ENCODE measurements at regions not wholly inside any gene's neighbourhood (a gene's known extent, or its start where the extent isn't known, plus 50 kb on each side); places are given as distances from the start of the nearest gene placed in this dataset.

DNA sequence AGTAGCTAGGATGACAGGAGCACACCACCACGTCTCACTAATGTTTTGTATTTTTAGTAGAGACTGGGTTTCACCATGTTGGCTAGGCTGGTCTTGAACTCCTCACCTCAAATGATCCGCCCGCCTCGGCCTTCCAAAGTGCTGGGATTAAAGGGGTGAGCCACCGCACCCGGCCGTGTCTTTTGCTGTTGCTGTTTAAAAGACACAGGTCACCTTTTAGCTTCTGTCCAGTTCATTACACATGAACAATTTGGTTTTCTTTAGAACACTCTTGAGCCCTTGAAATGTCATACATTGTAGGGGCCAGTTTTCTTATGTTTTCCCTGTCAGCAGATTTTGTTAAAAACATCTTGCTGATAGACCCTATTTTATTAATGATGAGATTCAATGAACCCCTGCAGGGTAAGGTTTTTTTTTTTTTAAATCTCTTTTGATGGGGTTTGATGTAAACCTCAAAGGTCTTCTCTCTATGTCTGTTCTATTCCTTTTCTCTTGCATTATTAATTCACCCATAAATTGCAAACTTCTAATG is 61.0 kb upstream of the AGPS start:
- Histone ChIP-seq H3K27me3 (ENCODE audit: control insufficient read depth, insufficient read depth, low read length) (no peaks in the 10 kb centered on the region), H3K27ac (ENCODE audit: low read depth, low read length) (no peak overlapping the region), H3K4me3 (ENCODE audit: low read depth, low read length) (no peak overlapping the region), H3K9me3 (ENCODE audit: control insufficient read depth, insufficient read depth, low read length) (no peaks in the 10 kb centered on the region)
- no peak for DNase-seq (ENCODE audit: low read depth, low spot score)
- POLR2A ChIA-PET, result no interaction called here
- CTCF ChIA-PET, result interaction anchor here (0.6 to 2.8 kb wide), 4 partner anchors 66 to 166 kb away, joined by 3 to 24 read pairs (median 8); partner anchors contain the start of gene NFE2L2
- TF ChIP-seq, protein P1, sequence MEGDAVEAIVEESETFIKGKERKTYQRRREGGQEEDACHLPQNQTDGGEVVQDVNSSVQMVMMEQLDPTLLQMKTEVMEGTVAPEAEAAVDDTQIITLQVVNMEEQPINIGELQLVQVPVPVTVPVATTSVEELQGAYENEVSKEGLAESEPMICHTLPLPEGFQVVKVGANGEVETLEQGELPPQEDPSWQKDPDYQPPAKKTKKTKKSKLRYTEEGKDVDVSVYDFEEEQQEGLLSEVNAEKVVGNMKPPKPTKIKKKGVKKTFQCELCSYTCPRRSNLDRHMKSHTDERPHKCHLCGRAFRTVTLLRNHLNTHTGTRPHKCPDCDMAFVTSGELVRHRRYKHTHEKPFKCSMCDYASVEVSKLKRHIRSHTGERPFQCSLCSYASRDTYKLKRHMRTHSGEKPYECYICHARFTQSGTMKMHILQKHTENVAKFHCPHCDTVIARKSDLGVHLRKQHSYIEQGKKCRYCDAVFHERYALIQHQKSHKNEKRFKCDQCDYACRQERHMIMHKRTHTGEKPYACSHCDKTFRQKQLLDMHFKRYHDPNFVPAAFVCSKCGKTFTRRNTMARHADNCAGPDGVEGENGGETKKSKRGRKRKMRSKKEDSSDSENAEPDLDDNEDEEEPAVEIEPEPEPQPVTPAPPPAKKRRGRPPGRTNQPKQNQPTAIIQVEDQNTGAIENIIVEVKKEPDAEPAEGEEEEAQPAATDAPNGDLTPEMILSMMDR (IDR thresholded peaks at IDR 0.05; ENCODE audit: low read depth, low read length), result no peak

DNA sequence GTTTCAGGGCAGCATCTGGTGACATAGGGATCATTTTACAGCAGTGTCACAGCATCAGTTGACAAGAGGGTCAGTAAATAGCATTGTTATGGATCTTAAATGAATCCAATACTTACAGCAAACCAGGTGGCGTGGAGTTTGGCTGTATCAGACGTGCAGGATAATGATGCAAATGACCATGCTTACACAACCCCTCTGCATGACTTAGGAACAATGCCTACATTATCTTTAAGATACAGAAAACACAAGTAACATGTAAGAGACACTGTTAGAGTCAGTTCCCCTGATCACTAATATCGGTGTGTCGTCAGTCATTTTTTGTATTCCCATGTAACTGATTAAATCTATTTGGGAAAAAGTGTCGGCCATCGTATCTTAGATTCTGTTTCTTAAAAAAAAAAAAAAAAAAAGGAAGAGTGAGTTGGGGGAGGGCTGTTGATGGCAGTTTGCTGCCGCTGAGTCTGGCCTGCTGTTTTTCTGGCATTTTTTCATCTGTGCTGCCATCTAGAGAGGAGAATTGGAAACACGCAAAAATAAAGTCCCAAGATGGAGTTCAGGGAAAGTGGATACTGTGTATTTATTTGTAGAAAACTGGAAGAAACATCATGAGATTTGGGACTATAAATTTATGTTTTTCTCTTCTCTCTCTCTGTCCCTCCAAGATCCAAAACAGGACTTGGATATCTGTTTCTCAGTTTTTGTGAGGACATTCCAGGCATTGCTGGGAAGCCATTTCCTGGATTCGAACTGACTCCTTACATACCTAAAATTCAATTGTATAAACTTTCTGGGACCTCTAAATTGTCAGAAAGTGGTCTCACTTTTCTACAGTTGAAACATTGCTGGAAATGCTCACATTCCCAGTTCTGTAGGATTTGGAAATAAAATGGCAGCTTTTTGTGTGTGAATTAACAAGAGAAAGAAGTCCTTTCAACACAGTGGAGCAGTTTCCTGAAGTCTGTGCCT is 60.3 kb upstream of the AGPS start:
- peak; percentile 62 for DNase-seq (ENCODE audit: low read depth, low spot score)
- H3K4me3 ChIP-seq (ENCODE audit: low read depth, low read length), result no peak overlapping the region
- no peaks in the 10 kb centered on the region for H3K9me3 ChIP-seq (ENCODE audit: control insufficient read depth, insufficient read depth, low read length)
- H3K27ac ChIP-seq (ENCODE audit: low read depth, low read length), result no peak overlapping the region
- CTCF ChIA-PET, result interaction anchor here (0.6 to 5.6 kb wide), 20 partner anchors 13 to 431 kb away, joined by 3 to 178 read pairs (median 4); partner anchors contain the start of gene NFE2L2
- POLR2A ChIA-PET, result interaction anchor here (0.7 to 1.8 kb wide), 3 partner anchors 66 to 167 kb away, joined by 3 to 5 read pairs (median 4); partner anchors contain the start of gene NFE2L2
- no peaks in the 10 kb centered on the region for H3K27me3 ChIP-seq (ENCODE audit: control insufficient read depth, insufficient read depth, low read length)
- TF ChIP-seq, protein P1 (IDR thresholded peaks at IDR 0.05; ENCODE audit: low read depth, low read length), result peak; percentile 72

DNA sequence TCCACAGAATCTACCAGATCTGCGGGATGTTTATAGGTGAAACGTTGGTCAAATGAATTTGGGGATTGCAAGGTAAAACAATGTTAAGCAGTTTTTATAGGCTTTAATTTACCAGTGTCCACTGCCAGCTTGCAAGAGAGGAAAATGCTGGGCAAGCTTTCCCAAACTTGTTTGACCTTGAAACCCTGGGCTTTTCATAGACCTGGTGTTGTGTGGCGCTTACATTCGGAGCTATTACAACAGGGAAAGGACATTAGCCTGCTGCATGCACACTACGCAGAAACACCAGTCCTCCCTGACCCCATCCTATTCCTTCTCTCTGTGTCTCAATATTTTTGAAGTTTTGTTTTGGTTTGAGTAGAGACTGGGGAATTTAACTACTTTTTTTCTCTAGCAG is 59.6 kb upstream of the AGPS start:
- Histone ChIP-seq H3K9me3 (ENCODE audit: control insufficient read depth, insufficient read depth, low read length) (no peaks in the 10 kb centered on the region), H3K27ac (ENCODE audit: low read depth, low read length) (peak overlapping the region; percentile 32), H3K27me3 (ENCODE audit: control insufficient read depth, insufficient read depth, low read length) (no peaks in the 10 kb centered on the region), H3K4me3 (ENCODE audit: low read depth, low read length) (no peak overlapping the region)
- TF ChIP-seq, protein P1 (IDR thresholded peaks at IDR 0.05; ENCODE audit: low read depth, low read length), result no peak
- POLR2A ChIA-PET, result interaction anchor here (0.7 to 1.8 kb wide), 3 partner anchors 65 to 168 kb away, joined by 3 to 5 read pairs (median 4); partner anchors contain the start of gene NFE2L2
- DNase-seq (ENCODE audit: low read depth, low spot score), result no peak
- CTCF ChIA-PET, result interaction anchor here (0.6 to 5.6 kb wide), 21 partner anchors 13 to 431 kb away, joined by 3 to 178 read pairs (median 5); partner anchors contain the start of gene NFE2L2

DNA sequence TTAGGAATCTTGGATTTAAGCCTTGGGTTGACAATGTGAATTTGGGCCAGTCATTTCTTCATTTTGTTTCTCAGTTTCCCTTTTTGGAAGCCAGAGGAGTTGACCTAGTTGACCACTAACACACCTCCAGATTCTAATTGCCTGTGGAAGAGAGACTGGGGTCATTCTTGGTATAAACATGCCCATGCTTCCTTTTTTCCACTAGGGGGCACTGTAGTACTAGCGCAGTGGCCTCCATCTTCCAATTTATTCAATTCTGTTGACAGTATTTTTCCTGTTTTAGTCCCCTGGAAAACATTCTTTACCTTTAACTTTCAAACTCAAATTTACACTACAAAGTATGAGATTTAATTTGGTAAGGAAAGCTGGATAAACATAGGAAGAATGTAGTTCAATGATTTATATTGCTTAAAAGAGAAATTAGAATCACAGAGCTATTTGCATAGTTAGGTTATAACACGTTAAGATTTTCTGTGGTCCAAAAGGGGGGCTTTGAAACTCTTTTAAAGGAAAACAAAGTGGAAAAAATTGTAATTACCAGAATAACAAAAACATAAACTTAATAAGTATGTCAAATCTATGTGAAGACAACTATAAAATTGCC is 57.5 kb upstream of the AGPS start:
- ChIA-PET POLR2A (no interaction called here), CTCF (interaction anchor here (0.6 to 5.6 kb wide), 78 partner anchors 9 to 429 kb away, joined by 3 to 178 read pairs (median 5); partner anchors contain the start of genes AGPS and NFE2L2)
- Histone ChIP-seq H3K27me3 (ENCODE audit: control insufficient read depth, insufficient read depth, low read length) (no peaks in the 10 kb centered on the region), H3K9me3 (ENCODE audit: control insufficient read depth, insufficient read depth, low read length) (no peaks in the 10 kb centered on the region), H3K4me3 (ENCODE audit: low read depth, low read length) (no peak overlapping the region), H3K27ac (ENCODE audit: low read depth, low read length) (no peak overlapping the region)
- TF ChIP-seq, protein P1 (IDR thresholded peaks at IDR 0.05; ENCODE audit: low read depth, low read length), result peak; percentile 95
- DNase-seq (ENCODE audit: low read depth, low spot score), result no peak
